Skin of body (tissue), 1 donor: ENCODE measurements at regions not wholly inside any gene's neighbourhood (a gene's known extent, or its start where the extent isn't known, plus 50 kb on each side); places are given as distances from the start of the nearest gene placed in this dataset.

Experiments used
- DNase-seq: peaks from one replicate; lab custom pipeline; 2025; lab: John Stamatoyannopoulos, UW

GRCh38 chr7:18308938-18309337 is 186.6 kb upstream of the HDAC9 start:
- no peak for DNase-seq

DNA sequence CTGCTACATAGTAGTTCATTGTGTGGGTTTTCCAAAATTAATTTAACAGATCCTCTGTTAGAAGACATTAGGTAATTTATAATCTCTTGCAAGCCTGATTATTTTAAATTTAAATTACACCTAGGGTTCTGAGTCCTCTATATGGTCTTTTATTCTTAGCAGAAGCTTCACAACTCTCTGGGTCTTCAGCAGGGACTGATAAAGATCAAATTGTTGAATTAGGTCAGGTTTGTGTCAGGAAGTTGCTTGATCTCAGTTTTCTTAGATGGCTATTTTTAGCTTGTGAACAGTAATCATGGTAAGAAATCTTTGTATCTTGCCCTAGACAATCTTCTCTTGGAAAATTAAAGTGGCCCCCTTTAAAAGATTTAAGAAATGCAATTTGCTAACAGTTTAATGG is 183.1 kb upstream of the HDAC9 start:
- no peak for DNase-seq

- no peak for DNase-seq
These were observed 181.6 kb upstream of the HDAC9 start for GRCh38 chr7:18313965-18314364.

GRCh38 chr7:18315241-18315640 is 180.3 kb upstream of the HDAC9 start:
- DNase-seq = no peak

DNA sequence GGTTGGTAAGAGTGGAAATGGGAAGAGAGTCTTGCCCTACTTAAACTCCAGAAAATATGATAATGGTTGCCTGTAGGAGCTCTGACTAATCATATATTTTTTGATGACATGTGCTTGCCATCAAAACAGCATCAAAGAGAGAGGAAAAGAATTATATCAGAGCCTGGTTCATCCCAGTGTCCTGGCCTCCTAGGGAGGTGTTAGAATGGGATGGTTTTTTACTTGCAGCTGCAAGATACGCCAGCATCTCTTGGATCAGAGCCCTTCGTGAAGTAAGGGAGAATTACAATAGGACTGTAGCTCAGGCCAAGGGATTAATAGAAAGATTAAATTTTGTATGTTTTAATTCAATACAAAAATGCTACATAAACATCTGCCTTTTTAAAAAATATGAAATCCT is 177.6 kb upstream of the HDAC9 start:
- no peak for DNase-seq

- no peak for DNase-seq
These were observed 175.1 kb upstream of the HDAC9 start for GRCh38 chr7:18320422-18320821.

- no peak for DNase-seq
These were observed 174.5 kb upstream of the HDAC9 start for GRCh38 chr7:18320971-18321567.

DNA sequence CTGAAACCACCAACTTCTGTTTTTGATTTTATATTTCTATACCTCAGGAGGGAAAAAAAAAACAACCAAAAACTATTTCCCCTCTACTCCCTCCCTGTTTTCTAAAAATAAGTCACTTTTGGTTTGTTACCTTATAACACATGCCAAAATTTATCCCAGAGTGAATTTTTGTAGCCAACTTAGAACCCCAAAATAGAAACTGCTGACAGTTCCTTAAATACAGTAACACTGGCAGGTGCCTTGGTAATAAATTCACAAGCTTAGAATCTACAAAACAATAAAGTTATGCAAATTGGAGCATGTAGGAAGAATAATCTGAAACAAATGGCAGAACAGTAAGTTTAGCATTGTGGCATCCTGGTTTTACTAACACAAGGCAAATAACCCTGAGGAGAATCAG is 165.0 kb upstream of the HDAC9 start:
- DNase-seq = no peak

DNA sequence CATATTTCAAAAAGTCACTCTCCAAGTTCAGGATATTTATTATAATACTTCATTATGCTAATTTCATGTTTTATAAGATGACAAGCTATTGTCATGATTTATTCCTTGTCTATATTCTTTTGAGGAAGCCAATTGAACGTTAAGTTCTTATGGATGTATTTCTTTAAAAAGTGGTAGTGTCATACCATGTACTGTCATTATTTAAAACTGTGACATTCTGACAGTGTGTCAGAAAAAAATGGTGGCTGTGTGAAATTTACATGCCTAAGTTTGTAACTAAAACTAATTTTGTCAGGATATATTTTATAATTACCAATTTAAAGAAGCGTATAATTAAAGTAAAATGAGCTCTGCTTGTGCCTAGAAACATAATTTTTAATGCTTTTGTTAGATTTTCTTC is 158.9 kb upstream of the HDAC9 start:
- DNase-seq = no peak

DNA sequence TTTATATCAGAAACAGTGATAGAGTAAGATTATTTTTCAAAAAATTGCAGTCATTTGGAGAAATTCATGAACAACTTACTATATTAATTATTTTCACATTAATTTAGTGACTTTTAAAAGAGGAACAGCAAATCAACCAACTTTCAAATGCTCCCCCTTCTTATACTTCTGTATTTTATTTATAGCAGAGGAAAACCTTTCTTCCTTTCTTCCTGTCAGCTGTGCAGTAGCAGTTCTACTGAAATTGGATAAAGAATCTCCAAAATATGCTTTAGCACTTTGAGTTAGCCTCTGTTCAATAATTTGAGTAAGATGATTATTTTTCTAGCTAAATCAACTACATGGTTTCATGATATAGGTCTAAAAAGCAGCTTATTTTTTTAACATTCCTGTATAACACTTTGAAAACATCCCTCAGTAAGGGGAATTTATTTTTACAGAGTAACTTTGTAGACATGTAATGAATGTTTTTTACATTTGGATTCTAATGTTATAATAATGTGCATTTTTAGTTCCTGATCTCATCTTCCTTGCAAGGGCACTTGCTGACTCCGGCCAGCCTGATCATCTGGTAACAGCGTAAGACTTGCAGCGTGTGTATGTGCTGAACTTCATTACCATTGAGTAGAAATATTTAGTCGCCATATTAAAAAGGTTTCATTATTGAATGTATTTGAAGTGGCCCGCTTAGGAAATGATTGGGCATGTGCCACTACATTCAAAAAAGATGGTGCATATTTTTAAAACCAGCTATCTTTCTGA is 158.3 kb upstream of the HDAC9 start:
- DNase-seq = no peak

DNA sequence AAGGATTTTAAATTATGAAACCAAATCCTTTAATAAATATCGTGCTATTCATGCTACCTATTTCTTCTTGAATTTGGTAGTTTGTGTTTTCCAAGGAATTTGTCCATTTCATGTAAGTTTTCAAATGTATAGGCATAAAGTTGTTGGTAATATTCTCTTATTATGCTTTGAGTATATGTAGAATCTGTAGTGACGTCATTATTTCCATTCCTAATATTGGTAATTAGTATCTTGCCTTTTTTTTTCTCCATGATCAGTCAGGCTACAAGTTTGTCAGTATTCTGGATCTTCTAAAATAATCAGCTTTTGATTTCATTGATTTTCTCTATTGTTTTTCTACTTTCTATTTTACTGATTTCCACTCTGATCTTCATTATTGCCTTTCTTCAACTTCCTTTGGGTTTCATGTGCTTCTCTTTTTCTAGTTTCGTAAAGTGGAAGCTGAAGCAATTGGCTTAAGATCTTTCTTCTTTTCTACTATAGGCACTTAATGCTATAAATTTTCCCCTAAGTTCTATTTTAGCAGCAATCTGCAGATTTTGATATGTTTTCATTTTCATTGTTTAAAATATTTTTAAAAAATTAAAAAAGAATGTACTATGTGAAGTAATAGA is 156.5 kb upstream of the HDAC9 start:
- no peak for DNase-seq

- no peak for DNase-seq
These were observed 153.8 kb upstream of the HDAC9 start for GRCh38 chr7:18341756-18342155.

DNA sequence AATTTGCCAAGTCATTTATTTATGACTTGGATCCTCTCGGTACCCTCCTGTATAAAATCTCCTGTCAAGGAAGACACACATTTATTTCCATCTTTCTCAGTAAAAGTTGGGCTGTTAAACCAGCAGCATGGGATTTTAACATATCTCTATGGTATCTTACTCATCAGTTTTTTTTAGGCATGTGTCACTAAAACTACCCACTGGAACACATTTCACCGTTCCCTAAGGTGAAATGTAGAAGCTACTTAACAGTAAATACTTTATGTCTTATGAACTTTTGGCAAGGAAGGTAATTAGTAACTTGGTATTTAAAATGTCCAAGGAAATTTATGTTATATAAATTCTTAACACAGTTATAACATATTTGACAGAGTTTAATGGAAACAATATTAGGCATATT is 152.5 kb upstream of the HDAC9 start:
- no peak for DNase-seq

DNA sequence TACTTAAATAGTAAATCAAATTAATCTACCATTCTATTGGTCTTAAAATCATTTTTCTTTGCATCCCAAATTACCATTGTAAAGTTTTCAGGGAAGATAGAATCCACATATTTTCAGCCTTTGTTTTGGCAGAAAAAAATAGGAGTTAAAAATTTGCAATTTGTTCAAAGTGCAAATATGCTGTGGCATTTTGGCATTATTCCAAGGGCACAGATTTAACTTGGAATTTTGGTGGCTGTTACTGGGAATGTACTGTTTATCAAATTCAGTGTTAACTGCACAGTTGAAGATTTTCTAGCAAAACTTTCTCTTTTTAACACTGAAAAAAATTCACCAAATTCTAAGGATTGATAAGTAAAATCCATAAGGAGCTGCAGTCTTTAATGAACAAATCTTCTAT is 151.0 kb upstream of the HDAC9 start:
- no peak for DNase-seq

DNA sequence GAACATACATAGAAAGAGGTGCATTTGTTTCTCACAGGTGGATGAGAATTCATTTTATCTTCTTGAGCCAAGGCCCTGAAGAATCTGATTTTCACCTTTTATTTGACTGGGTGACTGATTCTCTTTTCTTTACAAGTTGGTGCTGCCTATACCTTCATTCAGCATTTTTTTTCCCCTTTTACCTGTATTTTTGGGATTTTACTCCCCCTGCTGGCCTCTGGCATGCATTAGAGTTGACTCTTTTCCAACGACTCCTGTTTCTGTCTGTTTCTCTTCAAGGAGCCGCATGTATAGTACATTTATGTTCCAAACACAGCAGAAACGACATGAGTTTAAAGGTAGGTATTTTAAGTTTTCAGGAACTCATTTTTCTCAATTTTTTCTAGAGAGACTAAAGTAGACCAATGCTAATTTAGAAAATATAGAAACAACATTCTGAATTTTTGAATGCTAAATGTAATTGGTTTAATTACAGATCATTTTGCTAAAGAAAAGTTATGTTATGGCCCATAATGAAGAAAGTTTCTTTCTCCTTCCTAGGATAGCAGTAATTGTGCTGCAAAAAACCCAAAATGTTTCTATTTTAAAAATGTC is 149.8 kb upstream of the HDAC9 start:
- DNase-seq = no peak

- no peak for DNase-seq
These were observed 148.4 kb upstream of the HDAC9 start for GRCh38 chr7:18347170-18347569.

DNA sequence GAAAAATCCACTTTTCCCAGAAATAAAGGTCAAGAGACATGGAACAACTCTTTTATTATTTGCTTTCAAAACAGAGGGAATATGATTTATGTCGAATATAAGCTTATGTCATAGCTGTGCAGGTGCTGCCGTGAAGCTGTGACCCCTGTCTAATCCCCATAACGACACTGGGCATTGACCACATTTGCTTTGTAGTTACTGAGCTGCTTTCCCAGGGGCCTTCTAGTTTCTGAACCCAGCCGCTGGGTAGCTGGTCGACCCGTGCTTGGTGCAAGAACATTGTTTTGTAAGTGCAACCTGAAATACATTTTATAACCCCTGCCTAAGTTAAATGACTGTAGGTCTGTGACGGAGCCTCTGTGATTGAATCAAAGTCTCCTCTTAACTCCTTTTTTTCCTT is 144.9 kb upstream of the HDAC9 start:
- DNase-seq = no peak

GRCh38 chr7:18352339-18353255 is 143.0 kb upstream of the HDAC9 start:
- peak; percentile 44 for DNase-seq

GRCh38 chr7:18353339-18353738 is 142.2 kb upstream of the HDAC9 start:
- no peak for DNase-seq

- DNase-seq = no peak
These were observed 141.2 kb upstream of the HDAC9 start for GRCh38 chr7:18354108-18355085.
